ENCODE measurements at regions not wholly inside any gene's neighbourhood (a gene's known extent, or its start where the extent isn't known, plus 50 kb on each side); places are given as distances from the start of the nearest gene placed in this dataset.

DNA sequence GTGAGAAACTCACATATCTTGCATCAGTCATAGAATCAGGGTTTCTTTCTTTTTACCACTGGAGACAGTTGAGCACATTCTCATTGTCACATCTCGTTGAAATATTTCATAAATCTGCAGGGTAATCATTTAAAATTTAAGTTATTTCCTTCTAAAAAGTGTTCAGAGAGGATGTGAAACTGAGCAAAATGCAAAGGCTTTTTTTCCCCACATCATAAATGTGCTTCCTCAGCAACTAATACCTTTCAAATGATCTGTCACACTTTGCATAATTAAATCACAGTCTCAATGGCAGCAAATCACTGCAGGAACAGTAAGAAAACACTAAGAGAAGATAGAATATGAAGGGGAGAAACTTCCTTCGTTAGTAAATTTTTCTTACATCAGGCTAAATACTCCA is 187.5 kb downstream of the EVX1 start (continued):
- TF ChIP-seq, protein P1, sequence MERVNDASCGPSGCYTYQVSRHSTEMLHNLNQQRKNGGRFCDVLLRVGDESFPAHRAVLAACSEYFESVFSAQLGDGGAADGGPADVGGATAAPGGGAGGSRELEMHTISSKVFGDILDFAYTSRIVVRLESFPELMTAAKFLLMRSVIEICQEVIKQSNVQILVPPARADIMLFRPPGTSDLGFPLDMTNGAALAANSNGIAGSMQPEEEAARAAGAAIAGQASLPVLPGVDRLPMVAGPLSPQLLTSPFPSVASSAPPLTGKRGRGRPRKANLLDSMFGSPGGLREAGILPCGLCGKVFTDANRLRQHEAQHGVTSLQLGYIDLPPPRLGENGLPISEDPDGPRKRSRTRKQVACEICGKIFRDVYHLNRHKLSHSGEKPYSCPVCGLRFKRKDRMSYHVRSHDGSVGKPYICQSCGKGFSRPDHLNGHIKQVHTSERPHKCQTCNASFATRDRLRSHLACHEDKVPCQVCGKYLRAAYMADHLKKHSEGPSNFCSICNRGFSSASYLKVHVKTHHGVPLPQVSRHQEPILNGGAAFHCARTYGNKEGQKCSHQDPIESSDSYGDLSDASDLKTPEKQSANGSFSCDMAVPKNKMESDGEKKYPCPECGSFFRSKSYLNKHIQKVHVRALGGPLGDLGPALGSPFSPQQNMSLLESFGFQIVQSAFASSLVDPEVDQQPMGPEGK (CRISPR knock-in tag; IDR thresholded peaks at IDR 0.05; ENCODE audit: borderline replicate concordance) = no peak
- TF ChIP-seq GLIS3 (CRISPR knock-in tag; IDR thresholded peaks at IDR 0.05) (no peak), BACH2 (CRISPR knock-in tag; IDR thresholded peaks at IDR 0.05; ENCODE audit: borderline replicate concordance) (no peak), PPARA (CRISPR knock-in tag; IDR thresholded peaks at IDR 0.05; ENCODE audit: borderline replicate concordance) (no peak)

DNA sequence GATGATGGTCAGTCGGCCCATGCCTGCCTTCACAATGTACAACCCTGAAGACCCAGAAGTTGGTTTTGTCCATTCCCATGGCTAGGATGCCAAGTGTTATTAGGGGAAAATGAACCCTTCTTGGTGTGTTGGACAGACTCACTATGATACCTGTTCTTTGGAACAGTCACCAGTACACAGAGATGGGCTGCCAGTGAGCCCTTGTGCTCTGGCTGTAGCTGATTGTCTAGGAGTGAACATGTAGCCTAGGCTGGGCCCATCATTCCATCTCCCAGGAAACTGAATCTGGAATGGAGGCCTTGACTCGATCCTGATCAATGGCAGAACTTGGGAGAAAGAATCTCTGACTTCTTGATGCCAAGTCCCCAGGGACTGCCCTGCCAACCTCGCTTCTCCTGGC is 188.9 kb downstream of the EVX1 start:
- ATAC-seq = no peak
- TF ChIP-seq, protein P2, sequence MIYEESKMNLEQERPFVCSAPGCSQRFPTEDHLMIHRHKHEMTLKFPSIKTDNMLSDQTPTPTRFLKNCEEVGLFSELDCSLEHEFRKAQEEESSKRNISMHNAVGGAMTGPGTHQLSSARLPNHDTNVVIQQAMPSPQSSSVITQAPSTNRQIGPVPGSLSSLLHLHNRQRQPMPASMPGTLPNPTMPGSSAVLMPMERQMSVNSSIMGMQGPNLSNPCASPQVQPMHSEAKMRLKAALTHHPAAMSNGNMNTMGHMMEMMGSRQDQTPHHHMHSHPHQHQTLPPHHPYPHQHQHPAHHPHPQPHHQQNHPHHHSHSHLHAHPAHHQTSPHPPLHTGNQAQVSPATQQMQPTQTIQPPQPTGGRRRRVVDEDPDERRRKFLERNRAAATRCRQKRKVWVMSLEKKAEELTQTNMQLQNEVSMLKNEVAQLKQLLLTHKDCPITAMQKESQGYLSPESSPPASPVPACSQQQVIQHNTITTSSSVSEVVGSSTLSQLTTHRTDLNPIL (CRISPR knock-in tag; IDR thresholded peaks at IDR 0.05; ENCODE audit: low read depth) = no peak
- TF ChIP-seq, protein P3, sequence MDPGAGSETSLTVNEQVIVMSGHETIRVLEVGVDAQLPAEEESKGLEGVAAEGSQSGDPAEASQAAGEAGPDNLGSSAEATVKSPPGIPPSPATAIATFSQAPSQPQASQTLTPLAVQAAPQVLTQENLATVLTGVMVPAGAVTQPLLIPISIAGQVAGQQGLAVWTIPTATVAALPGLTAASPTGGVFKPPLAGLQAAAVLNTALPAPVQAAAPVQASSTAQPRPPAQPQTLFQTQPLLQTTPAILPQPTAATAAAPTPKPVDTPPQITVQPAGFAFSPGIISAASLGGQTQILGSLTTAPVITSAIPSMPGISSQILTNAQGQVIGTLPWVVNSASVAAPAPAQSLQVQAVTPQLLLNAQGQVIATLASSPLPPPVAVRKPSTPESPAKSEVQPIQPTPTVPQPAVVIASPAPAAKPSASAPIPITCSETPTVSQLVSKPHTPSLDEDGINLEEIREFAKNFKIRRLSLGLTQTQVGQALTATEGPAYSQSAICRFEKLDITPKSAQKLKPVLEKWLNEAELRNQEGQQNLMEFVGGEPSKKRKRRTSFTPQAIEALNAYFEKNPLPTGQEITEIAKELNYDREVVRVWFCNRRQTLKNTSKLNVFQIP (CRISPR knock-in tag; IDR thresholded peaks at IDR 0.05; ENCODE audit: borderline replicate concordance, low read depth) = no peak
- TF ChIP-seq TCF4 (CRISPR knock-in tag; IDR thresholded peaks at IDR 0.05; ENCODE audit: borderline replicate concordance) = no peak
- no peak for TF ChIP-seq ZNF565 (CRISPR knock-in tag; conservative IDR thresholded peaks at IDR 0.05; ENCODE audit: low read depth)

DNA sequence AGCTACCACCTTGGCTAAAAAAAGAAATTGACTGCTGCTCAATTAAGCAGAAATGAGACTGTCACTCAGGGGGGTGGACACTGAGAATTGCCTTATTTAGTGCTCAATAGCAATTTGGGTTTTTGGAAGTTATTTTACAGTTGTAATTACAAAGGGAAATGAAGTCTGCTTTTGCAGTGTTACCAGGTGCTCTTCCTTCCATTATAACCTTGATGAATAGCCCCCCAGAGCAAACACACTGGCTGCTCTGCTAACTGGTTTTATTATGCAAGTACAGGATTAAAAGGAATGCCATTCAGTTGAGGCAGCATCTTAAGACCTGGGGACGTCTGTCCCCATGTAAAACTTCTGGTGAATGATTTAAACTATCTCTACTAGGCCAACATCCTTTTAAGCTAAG is 191.0 kb downstream of the EVX1 start:
- ATAC-seq = no peak
- TF ChIP-seq OSR1 (CRISPR knock-in tag; IDR thresholded peaks at IDR 0.05) = no peak
- TF ChIP-seq, protein P2 (CRISPR knock-in tag; IDR thresholded peaks at IDR 0.05; ENCODE audit: low read depth) = no peak
- no peak for TF ChIP-seq ZFP30 (CRISPR knock-in tag; IDR thresholded peaks at IDR 0.05)
- TF ChIP-seq, protein P4, sequence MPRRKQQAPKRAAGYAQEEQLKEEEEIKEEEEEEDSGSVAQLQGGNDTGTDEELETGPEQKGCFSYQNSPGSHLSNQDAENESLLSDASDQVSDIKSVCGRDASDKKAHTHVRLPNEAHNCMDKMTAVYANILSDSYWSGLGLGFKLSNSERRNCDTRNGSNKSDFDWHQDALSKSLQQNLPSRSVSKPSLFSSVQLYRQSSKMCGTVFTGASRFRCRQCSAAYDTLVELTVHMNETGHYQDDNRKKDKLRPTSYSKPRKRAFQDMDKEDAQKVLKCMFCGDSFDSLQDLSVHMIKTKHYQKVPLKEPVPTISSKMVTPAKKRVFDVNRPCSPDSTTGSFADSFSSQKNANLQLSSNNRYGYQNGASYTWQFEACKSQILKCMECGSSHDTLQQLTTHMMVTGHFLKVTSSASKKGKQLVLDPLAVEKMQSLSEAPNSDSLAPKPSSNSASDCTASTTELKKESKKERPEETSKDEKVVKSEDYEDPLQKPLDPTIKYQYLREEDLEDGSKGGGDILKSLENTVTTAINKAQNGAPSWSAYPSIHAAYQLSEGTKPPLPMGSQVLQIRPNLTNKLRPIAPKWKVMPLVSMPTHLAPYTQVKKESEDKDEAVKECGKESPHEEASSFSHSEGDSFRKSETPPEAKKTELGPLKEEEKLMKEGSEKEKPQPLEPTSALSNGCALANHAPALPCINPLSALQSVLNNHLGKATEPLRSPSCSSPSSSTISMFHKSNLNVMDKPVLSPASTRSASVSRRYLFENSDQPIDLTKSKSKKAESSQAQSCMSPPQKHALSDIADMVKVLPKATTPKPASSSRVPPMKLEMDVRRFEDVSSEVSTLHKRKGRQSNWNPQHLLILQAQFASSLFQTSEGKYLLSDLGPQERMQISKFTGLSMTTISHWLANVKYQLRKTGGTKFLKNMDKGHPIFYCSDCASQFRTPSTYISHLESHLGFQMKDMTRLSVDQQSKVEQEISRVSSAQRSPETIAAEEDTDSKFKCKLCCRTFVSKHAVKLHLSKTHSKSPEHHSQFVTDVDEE (CRISPR knock-in tag; IDR thresholded peaks at IDR 0.05) = no peak
- TF ChIP-seq GLIS3 (CRISPR knock-in tag; IDR thresholded peaks at IDR 0.05) = no peak
- TF ChIP-seq TCF4 (CRISPR knock-in tag; IDR thresholded peaks at IDR 0.05; ENCODE audit: borderline replicate concordance) = no peak
- TF ChIP-seq CSDC2 (CRISPR knock-in tag; IDR thresholded peaks at IDR 0.05) = no peak
- no peak for TF ChIP-seq ESRRG (CRISPR knock-in tag; IDR thresholded peaks at IDR 0.05)
- TF ChIP-seq TOX (CRISPR knock-in tag; IDR thresholded peaks at IDR 0.05; ENCODE audit: borderline replicate concordance) = no peak
- TF ChIP-seq ZNF70 (CRISPR knock-in tag; IDR thresholded peaks at IDR 0.05) = no peak
- TF ChIP-seq, protein P5, sequence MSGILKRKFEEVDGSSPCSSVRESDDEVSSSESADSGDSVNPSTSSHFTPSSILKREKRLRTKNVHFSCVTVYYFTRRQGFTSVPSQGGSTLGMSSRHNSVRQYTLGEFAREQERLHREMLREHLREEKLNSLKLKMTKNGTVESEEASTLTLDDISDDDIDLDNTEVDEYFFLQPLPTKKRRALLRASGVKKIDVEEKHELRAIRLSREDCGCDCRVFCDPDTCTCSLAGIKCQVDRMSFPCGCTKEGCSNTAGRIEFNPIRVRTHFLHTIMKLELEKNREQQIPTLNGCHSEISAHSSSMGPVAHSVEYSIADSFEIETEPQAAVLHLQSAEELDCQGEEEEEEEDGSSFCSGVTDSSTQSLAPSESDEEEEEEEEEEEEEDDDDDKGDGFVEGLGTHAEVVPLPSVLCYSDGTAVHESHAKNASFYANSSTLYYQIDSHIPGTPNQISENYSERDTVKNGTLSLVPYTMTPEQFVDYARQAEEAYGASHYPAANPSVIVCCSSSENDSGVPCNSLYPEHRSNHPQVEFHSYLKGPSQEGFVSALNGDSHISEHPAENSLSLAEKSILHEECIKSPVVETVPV (CRISPR knock-in tag; IDR thresholded peaks at IDR 0.05) = no peak
- TF ChIP-seq SNAI2 (CRISPR knock-in tag; IDR thresholded peaks at IDR 0.05) = no peak
- no peak for TF ChIP-seq ZNF8 (CRISPR knock-in tag; IDR thresholded peaks at IDR 0.05)
- TF ChIP-seq, protein P3 (CRISPR knock-in tag; IDR thresholded peaks at IDR 0.05; ENCODE audit: borderline replicate concordance, low read depth) = no peak
- TF ChIP-seq PPARA (CRISPR knock-in tag; IDR thresholded peaks at IDR 0.05; ENCODE audit: borderline replicate concordance) = no peak
- TF ChIP-seq, protein P1 (CRISPR knock-in tag; IDR thresholded peaks at IDR 0.05; ENCODE audit: borderline replicate concordance) = no peak
- no peak for TF ChIP-seq RARB (CRISPR knock-in tag; IDR thresholded peaks at IDR 0.05)
- no peak for TF ChIP-seq BACH2 (CRISPR knock-in tag; IDR thresholded peaks at IDR 0.05; ENCODE audit: borderline replicate concordance)

Data from SK-N-SH treated with all-trans-retinoic acid at 6 μM for 48 hours (cell line).